GM23338 (cell line): ENCODE measurements at regions not wholly inside any gene's neighbourhood (a gene's known extent, or its start where the extent isn't known, plus 50 kb on each side); places are given as distances from the start of the nearest gene placed in this dataset.

Experiments used
- ATAC-seq: fragments of 200-7000 bp; cut with Tn5 transposase; 3 replicates; pipeline ENCODE4 v1.9.1; 2020
- DNase-seq: peaks from one replicate; pipeline ENCODE4 v3.0.0-alpha.2; 2015; ENCODE audit warnings: low spot score
- H2AFZ ChIP-seq: fragments of 200-600 bp; sonication (generic); 2 replicates; pipeline ENCODE4 v1.8.0; 2016; ENCODE audit warnings: antibody characterized with exemption, mild to moderate bottlenecking, moderate library complexity
- H3F3A ChIP-seq: fragments of 200-600 bp; sonication (generic); replicated peaks from 2 replicates; pipeline ENCODE4 v1.8.0; 2017; ENCODE audit warnings: antibody characterized with exemption, mixed run types, low read depth
- H3K27ac ChIP-seq: fragments of 200-600 bp; sonication (generic); 2 replicates; pipeline ENCODE4 v1.6.1; 2016; ENCODE audit warnings: low read depth
- H3K27me3 ChIP-seq: fragments of 200-600 bp; sonication (generic); 2 replicates; pipeline ENCODE4 v1.8.0; 2016; ENCODE audit warnings: mild to moderate bottlenecking, mixed run types, moderate library complexity; ENCODE audit not compliant: insufficient read depth
- H3K36me3 ChIP-seq: fragments of 200-600 bp; sonication (generic); 2 replicates; pipeline ENCODE4 v1.8.0; 2016; ENCODE audit warnings: mild to moderate bottlenecking; ENCODE audit not compliant: insufficient read depth
- H3K4me1 ChIP-seq: fragments of 200-600 bp; sonication (generic); 2 replicates; pipeline ENCODE4 v1.8.0; 2016; ENCODE audit warnings: mild to moderate bottlenecking, moderate library complexity; ENCODE audit not compliant: insufficient read depth
- H3K4me2 ChIP-seq: fragments of 200-600 bp; sonication (generic); 2 replicates; pipeline ENCODE4 v1.7.1; 2017; ENCODE audit warnings: mixed run types
- H3K4me3 ChIP-seq: fragments of 200-600 bp; sonication (generic); 2 replicates; pipeline ENCODE4 v1.6.1; 2016; ENCODE audit warnings: mixed run types
- H3K79me2 ChIP-seq: fragments of 200-600 bp; sonication (generic); replicated peaks from 2 replicates; pipeline ENCODE4 v1.8.0; 2017; ENCODE audit warnings: mild to moderate bottlenecking; ENCODE audit not compliant: insufficient read depth
- H3K9me2 ChIP-seq: fragments of 200-600 bp; sonication (generic); 2 replicates; pipeline ENCODE4 v1.8.0; 2017; ENCODE audit not compliant: insufficient read depth
- H4K20me1 ChIP-seq: fragments of 200-600 bp; sonication (generic); replicated peaks from 2 replicates; pipeline ENCODE4 v1.8.0; 2017; ENCODE audit warnings: mild to moderate bottlenecking; ENCODE audit not compliant: insufficient read depth
- H3K27ac Mint-ChIP-seq: 2 replicates; pipeline ENCODE4 v1.8.0; 2020; ENCODE audit warnings: inconsistent platforms, mild to moderate bottlenecking, moderate library complexity, mixed read lengths
- H3K27me3 Mint-ChIP-seq: 3 replicates; pipeline ENCODE4 v1.8.0; 2022; ENCODE audit warnings: low read depth, mild to moderate bottlenecking, moderate library complexity, mixed read lengths, inconsistent platforms; ENCODE audit not compliant: insufficient read depth, poor library complexity
- H3K36me3 Mint-ChIP-seq: 3 replicates; pipeline ENCODE4 v1.8.0; 2021; ENCODE audit warnings: low read depth, mild to moderate bottlenecking, inconsistent platforms, moderate library complexity, mixed read lengths
- H3K4me1 Mint-ChIP-seq: 3 replicates; pipeline ENCODE4 v1.8.0; 2020; ENCODE audit warnings: mild to moderate bottlenecking, inconsistent platforms, mixed read lengths
- H3K4me3 Mint-ChIP-seq: 3 replicates; pipeline ENCODE4 v1.8.0; 2021; ENCODE audit warnings: moderate library complexity, mild to moderate bottlenecking, inconsistent platforms, mixed read lengths
- H3K9me3 Mint-ChIP-seq: 3 replicates; pipeline ENCODE4 v1.8.0; 2020; ENCODE audit warnings: moderate library complexity, mild to moderate bottlenecking, inconsistent platforms, mixed read lengths
- CREB1 ChIP-seq: fragments of 250-450 bp; sonication (Bioruptor Pico); IDR thresholded peaks from 2 replicates; pipeline ENCODE4 v1.5.0; 2020; ENCODE audit warnings: low read depth, mild to moderate bottlenecking, moderate library complexity
- CTCF ChIP-seq, 2 experiments: fragments of 200-600 bp in 1 of 2; sonication (generic) in 1 of 2; conservative IDR thresholded peaks; 2 replicates each; pipeline versions ENCODE4 v1.5.1 to v1.6.1; 2016 to 2017; ENCODE audit warnings: antibody characterized with exemption in 2 of 2, low read depth in 2 of 2, mild to moderate bottlenecking in 2 of 2, moderate library complexity in 1 of 2
- ETS1 ChIP-seq: IDR thresholded peaks from 2 replicates; pipeline ENCODE4 v1.6.1; 2016; ENCODE audit warnings: antibody characterized with exemption
- EZH2 ChIP-seq: fragments of 200-600 bp; sonication (generic); IDR thresholded peaks from one replicate; pipeline ENCODE4 v1.8.0; 2017; ENCODE audit warnings: antibody characterized with exemption, mild to moderate bottlenecking, low read depth; ENCODE audit not compliant: unreplicated experiment
- EZH2phosphoT487 ChIP-seq: fragments of 200-600 bp; sonication (generic); IDR thresholded peaks from one replicate; pipeline ENCODE4 v1.8.1; 2018; ENCODE audit warnings: antibody characterized with exemption; ENCODE audit not compliant: unreplicated experiment
- JUNB ChIP-seq: IDR thresholded peaks from one replicate; pipeline ENCODE4 v1.6.1; 2016; ENCODE audit warnings: antibody characterized with exemption; ENCODE audit not compliant: unreplicated experiment
- NANOG ChIP-seq: IDR thresholded peaks from 2 replicates; pipeline ENCODE4 v1.6.1; 2016; ENCODE audit warnings: antibody characterized with exemption, borderline replicate concordance
- POLR2AphosphoS5 ChIP-seq: IDR thresholded peaks from 2 replicates; pipeline ENCODE4 v1.6.1; 2016; ENCODE audit warnings: antibody characterized with exemption, low read depth
- REST ChIP-seq: IDR thresholded peaks from one replicate; pipeline ENCODE4 v1.6.1; 2018; ENCODE audit warnings: antibody characterized with exemption; ENCODE audit not compliant: unreplicated experiment
- STAT1 ChIP-seq: IDR thresholded peaks from one replicate; pipeline ENCODE4 v1.6.1; 2016; ENCODE audit warnings: antibody characterized with exemption; ENCODE audit not compliant: unreplicated experiment
- ZNF114 ChIP-seq: fragments of 250-450 bp; sonication (Bioruptor Pico); IDR thresholded peaks from 2 replicates; pipeline ENCODE4 v1.5.0; 2020; ENCODE audit warnings: mild to moderate bottlenecking, moderate library complexity
- ZNF331 ChIP-seq: fragments of 250-450 bp; sonication (Bioruptor Pico); IDR thresholded peaks from 2 replicates; pipeline ENCODE4 v1.5.0; 2020; ENCODE audit warnings: low read depth, mild to moderate bottlenecking, moderate library complexity
- ZNF462 ChIP-seq: fragments of 250-450 bp; sonication (Bioruptor Pico); IDR thresholded peaks from 2 replicates; pipeline ENCODE4 v1.5.0; 2020; ENCODE audit warnings: mild to moderate bottlenecking, moderate library complexity

GRCh38 chr3:104553121-104553520, 813.6 kb upstream of the ALCAM start:
- no peak overlapping the region for H3K27ac Mint-ChIP-seq
- no peaks in the 10 kb centered on the region for H3K9me3 Mint-ChIP-seq
- no peak overlapping the region for H3K4me2 ChIP-seq
- peaks cover 8% of the 10 kb centered on the region for H3K4me1 ChIP-seq
- DNase-seq (no peak), ATAC-seq (no peak)
- H3K36me3 Mint-ChIP-seq = no peaks in the 10 kb centered on the region
- no peaks in the 10 kb centered on the region for H3K9me2 ChIP-seq
- no peaks in the 10 kb centered on the region for H3K79me2 ChIP-seq
- H2AFZ ChIP-seq = no peak overlapping the region
- H3K27ac ChIP-seq = no peak overlapping the region
- peaks cover 22% of the 10 kb centered on the region; the same call in 2 of the 3 replicates for H3K4me1 Mint-ChIP-seq
- no peaks in the 10 kb centered on the region for H3K36me3 ChIP-seq
- no peaks in the 10 kb centered on the region for H4K20me1 ChIP-seq
- TF ChIP-seq ZNF331 (CRISPR knock-in tag) (no peak), EZH2 (no peak), ZNF114 (no peak), POLR2AphosphoS5 (no peak), CREB1 (no peak), ETS1 (no peak), JUNB (no peak), EZH2phosphoT487 (no peak), REST (no peak), ZNF462 (no peak), NANOG (no peak), CTCF (conservative IDR thresholded peaks at IDR 0.05; ENCODE audit: low read depth in 2 of 2) (no peak), STAT1 (no peak)
- no peak overlapping the region for H3K4me3 ChIP-seq
- H3K4me3 Mint-ChIP-seq = no peak overlapping the region
- H3K27me3 Mint-ChIP-seq = peaks cover 11% of the 10 kb centered on the region
- H3K27me3 ChIP-seq = peaks cover 17% of the 10 kb centered on the region
- no peaks in the 10 kb centered on the region for H3F3A ChIP-seq
